Liver (tissue), 8 donors: ENCODE measurements at regions not wholly inside any gene's neighbourhood (a gene's known extent, or its start where the extent isn't known, plus 50 kb on each side); places are given as distances from the start of the nearest gene placed in this dataset.

Source experiments
- DNase-seq: peaks from one replicate; pipeline ENCODE4 v3.0.0-alpha.2; 2017; ENCODE audit warnings: low spot score
- H3K27ac ChIP-seq, 2 donors: one replicate each; pipeline ENCODE4 v1.7.0; 2013; ENCODE audit warnings: inconsistent platforms in 2 of 2, low read length in 2 of 2, control low read depth in 1 of 2, low read depth in 1 of 2, mild to moderate bottlenecking in 1 of 2
- H3K27me3 ChIP-seq, 4 donors: one replicate each; pipeline versions ENCODE4 v1.6.1 to v1.7.0; 2013; ENCODE audit warnings: low read length in 3 of 4, inconsistent platforms in 1 of 4, mild to moderate bottlenecking in 1 of 4, moderate library complexity in 1 of 4; ENCODE audit not compliant: control insufficient read depth in 4 of 4, insufficient read depth in 4 of 4
- H3K36me3 ChIP-seq, 4 donors: one replicate each; pipeline versions ENCODE4 v1.6.1 to v1.7.0; 2013; ENCODE audit warnings: low read length in 3 of 4, mild to moderate bottlenecking in 3 of 4, low read depth in 1 of 4, moderate library complexity in 1 of 4; ENCODE audit not compliant: control insufficient read depth in 4 of 4, insufficient read depth in 3 of 4
- H3K4me1 ChIP-seq, 4 donors: one replicate each; pipeline versions ENCODE4 v1.6.1 to v1.7.0; 2013; ENCODE audit warnings: low read length in 3 of 4, mild to moderate bottlenecking in 3 of 4, moderate library complexity in 1 of 4; ENCODE audit not compliant: control insufficient read depth in 4 of 4, insufficient read depth in 4 of 4
- H3K4me3 ChIP-seq, 3 donors: one replicate each; pipeline versions ENCODE4 v1.6.1 to v1.7.0; 2013; ENCODE audit warnings: low read length in 3 of 3, control low read depth in 1 of 3, low read depth in 1 of 3, mild to moderate bottlenecking in 1 of 3
- H3K9ac ChIP-seq, 2 donors: one replicate each; pipeline ENCODE4 v1.7.0; 2013; ENCODE audit warnings: low read length in 2 of 2, mild to moderate bottlenecking in 2 of 2, moderate library complexity in 2 of 2, control low read depth in 1 of 2, low read depth in 1 of 2
- H3K9me3 ChIP-seq, 4 donors: one replicate each; pipeline versions ENCODE4 v1.6.1 to v1.7.0; 2013; ENCODE audit warnings: low read length in 3 of 4; ENCODE audit not compliant: control insufficient read depth in 4 of 4
- EGR1 ChIP-seq, 2 donors: IDR thresholded peaks; 2 replicates each; pipeline ENCODE4 v1.6.1; 2016 to 2018; ENCODE audit warnings: antibody characterized with exemption in 2 of 2, low read depth in 2 of 2
- FOXA1 ChIP-seq: IDR thresholded peaks from 2 replicates; pipeline ENCODE4 v1.6.1; 2016; ENCODE audit warnings: antibody characterized with exemption
- FOXA2 ChIP-seq: IDR thresholded peaks from 2 replicates; pipeline ENCODE4 v1.6.1; 2016; ENCODE audit warnings: antibody characterized with exemption
- GABPA ChIP-seq, 2 donors: IDR thresholded peaks in 1 of 2; conservative IDR thresholded peaks in 1 of 2; 2 replicates each; pipeline ENCODE4 v1.6.1; 2016; ENCODE audit warnings: antibody characterized with exemption in 2 of 2, mild to moderate bottlenecking in 1 of 2, moderate library complexity in 1 of 2
- HNF4A ChIP-seq, 2 donors: conservative IDR thresholded peaks; 2 replicates each; pipeline ENCODE4 v1.6.1; 2016; ENCODE audit warnings: antibody characterized with exemption in 2 of 2, mild to moderate bottlenecking in 2 of 2
- HNF4G ChIP-seq: IDR thresholded peaks from 2 replicates; pipeline ENCODE4 v1.6.1; 2016; ENCODE audit warnings: antibody characterized with exemption
- JUND ChIP-seq, 2 donors: IDR thresholded peaks; 2 replicates each; pipeline ENCODE4 v1.6.1; 2016; ENCODE audit warnings: antibody characterized with exemption in 2 of 2
- NR2F2 ChIP-seq: IDR thresholded peaks from 2 replicates; pipeline ENCODE4 v1.6.1; 2016; ENCODE audit warnings: antibody characterized with exemption
- RAD21 ChIP-seq, 2 donors: IDR thresholded peaks; 2 replicates each; pipeline ENCODE4 v1.6.1; 2016; ENCODE audit warnings: antibody characterized with exemption in 2 of 2, mild to moderate bottlenecking in 2 of 2
- RXRA ChIP-seq, 2 donors: IDR thresholded peaks; 2 replicates each; pipeline ENCODE4 v1.6.1; 2017 to 2018; ENCODE audit warnings: antibody characterized with exemption in 2 of 2, mild to moderate bottlenecking in 1 of 2
- SP1 ChIP-seq: IDR thresholded peaks from 2 replicates; pipeline ENCODE4 v1.6.1; 2018; ENCODE audit warnings: antibody characterized with exemption, mild to moderate bottlenecking
- TAF1 ChIP-seq: conservative IDR thresholded peaks from 2 replicates; pipeline ENCODE4 v1.6.1; 2016; ENCODE audit warnings: antibody characterized with exemption, mild to moderate bottlenecking
- YY1 ChIP-seq: IDR thresholded peaks from 2 replicates; pipeline ENCODE4 v1.6.1; 2016; ENCODE audit warnings: antibody characterized with exemption, mild to moderate bottlenecking
- WGBS: extraction: QIAGEN DNeasy Blood & Tissue Kit; methylation state at CpG from one replicate; pipeline ENCODE4 v1.1.7; 2013; 5-methylcytosine and 5-hydroxymethylcytosine counted together
- TF ChIP-seq, protein P1 (sequence below): IDR thresholded peaks from 2 replicates; pipeline ENCODE4 v1.6.1; 2016; ENCODE audit warnings: antibody characterized with exemption
- TF ChIP-seq, protein P2 (sequence below): IDR thresholded peaks from 2 replicates; pipeline ENCODE4 v1.6.1; 2016; ENCODE audit warnings: antibody characterized with exemption, mild to moderate bottlenecking
- TF ChIP-seq, protein P3 (sequence below): fragments of 150-350 bp; IDR thresholded peaks from 2 replicates; pipeline ENCODE4 v1.5.1; 2017; ENCODE audit warnings: improper control_type of control experiment, low read depth, low read length; ENCODE audit not compliant: missing input control
- TF ChIP-seq, protein P4 (sequence below): IDR thresholded peaks from 2 replicates; pipeline ENCODE4 v1.6.1; 2016; ENCODE audit warnings: antibody characterized with exemption
- TF ChIP-seq, protein P5 (sequence below): IDR thresholded peaks from 2 replicates; pipeline ENCODE4 v1.6.1; 2016; ENCODE audit warnings: antibody characterized with exemption
- donor health status: healthy.
- donor health status: healthy.
- donor health status: healthy.
- donor health status: healthy.
- donor health status: healthy.

DNA sequence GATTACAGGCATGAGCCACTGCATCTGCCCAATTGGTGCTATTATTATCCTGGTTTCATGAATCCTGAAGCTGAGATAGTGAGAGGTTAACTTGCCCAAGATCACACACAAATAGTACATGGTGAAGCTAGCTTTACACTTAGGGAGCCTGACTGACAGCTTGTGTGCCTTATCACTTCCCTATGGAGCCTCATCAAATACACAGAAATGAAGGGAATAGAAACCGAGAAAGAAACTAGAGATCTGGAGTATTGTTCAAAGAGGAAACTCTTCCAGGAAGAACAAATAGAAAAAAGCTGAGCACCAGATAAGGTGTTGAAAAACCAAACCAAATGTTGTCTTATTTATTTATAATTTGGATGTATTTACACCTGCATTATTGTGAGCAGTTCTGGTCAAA is 155.0 kb upstream of the CITED2 start:
- H3K4me3 ChIP-seq: no peak overlapping the region
- H3K4me1 ChIP-seq: peaks cover 0 to 8% (median 0%) of the 10 kb centered on the region in 4 donors
- no peaks in the 10 kb centered on the region for H3K36me3 ChIP-seq
- no peak overlapping the region for H3K9ac ChIP-seq
- no peaks in the 10 kb centered on the region for H3K9me3 ChIP-seq
- H3K27ac ChIP-seq: no peak overlapping the region
- 85% methylated on average over 1 of the region's 1 CpG for WGBS
- DNase-seq: no peak
- no peaks in the 10 kb centered on the region for H3K27me3 ChIP-seq
- TF ChIP-seq EGR1 (IDR thresholded peaks at IDR 0.05; ENCODE audit: low read depth in 2 of 2) (no peak), RAD21 (IDR thresholded peaks at IDR 0.05) (no peak), TAF1 (no peak), YY1 (no peak), FOXA2 (no peak), FOXA1 (no peak), NR2F2 (no peak), GABPA (IDR thresholded peaks at IDR 0.05 in 1 of 2, conservative IDR thresholded peaks at IDR 0.05 in 1 of 2) (no peak), HNF4A (conservative IDR thresholded peaks at IDR 0.05) (no peak), HNF4G (no peak), SP1 (no peak), JUND (IDR thresholded peaks at IDR 0.05) (no peak), RXRA (IDR thresholded peaks at IDR 0.05) (no peak)
- TF ChIP-seq, protein P1, sequence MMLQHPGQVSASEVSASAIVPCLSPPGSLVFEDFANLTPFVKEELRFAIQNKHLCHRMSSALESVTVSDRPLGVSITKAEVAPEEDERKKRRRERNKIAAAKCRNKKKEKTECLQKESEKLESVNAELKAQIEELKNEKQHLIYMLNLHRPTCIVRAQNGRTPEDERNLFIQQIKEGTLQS: no peak
- TF ChIP-seq, protein P2, sequence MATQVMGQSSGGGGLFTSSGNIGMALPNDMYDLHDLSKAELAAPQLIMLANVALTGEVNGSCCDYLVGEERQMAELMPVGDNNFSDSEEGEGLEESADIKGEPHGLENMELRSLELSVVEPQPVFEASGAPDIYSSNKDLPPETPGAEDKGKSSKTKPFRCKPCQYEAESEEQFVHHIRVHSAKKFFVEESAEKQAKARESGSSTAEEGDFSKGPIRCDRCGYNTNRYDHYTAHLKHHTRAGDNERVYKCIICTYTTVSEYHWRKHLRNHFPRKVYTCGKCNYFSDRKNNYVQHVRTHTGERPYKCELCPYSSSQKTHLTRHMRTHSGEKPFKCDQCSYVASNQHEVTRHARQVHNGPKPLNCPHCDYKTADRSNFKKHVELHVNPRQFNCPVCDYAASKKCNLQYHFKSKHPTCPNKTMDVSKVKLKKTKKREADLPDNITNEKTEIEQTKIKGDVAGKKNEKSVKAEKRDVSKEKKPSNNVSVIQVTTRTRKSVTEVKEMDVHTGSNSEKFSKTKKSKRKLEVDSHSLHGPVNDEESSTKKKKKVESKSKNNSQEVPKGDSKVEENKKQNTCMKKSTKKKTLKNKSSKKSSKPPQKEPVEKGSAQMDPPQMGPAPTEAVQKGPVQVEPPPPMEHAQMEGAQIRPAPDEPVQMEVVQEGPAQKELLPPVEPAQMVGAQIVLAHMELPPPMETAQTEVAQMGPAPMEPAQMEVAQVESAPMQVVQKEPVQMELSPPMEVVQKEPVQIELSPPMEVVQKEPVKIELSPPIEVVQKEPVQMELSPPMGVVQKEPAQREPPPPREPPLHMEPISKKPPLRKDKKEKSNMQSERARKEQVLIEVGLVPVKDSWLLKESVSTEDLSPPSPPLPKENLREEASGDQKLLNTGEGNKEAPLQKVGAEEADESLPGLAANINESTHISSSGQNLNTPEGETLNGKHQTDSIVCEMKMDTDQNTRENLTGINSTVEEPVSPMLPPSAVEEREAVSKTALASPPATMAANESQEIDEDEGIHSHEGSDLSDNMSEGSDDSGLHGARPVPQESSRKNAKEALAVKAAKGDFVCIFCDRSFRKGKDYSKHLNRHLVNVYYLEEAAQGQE: no peak
- TF ChIP-seq, protein P3, sequence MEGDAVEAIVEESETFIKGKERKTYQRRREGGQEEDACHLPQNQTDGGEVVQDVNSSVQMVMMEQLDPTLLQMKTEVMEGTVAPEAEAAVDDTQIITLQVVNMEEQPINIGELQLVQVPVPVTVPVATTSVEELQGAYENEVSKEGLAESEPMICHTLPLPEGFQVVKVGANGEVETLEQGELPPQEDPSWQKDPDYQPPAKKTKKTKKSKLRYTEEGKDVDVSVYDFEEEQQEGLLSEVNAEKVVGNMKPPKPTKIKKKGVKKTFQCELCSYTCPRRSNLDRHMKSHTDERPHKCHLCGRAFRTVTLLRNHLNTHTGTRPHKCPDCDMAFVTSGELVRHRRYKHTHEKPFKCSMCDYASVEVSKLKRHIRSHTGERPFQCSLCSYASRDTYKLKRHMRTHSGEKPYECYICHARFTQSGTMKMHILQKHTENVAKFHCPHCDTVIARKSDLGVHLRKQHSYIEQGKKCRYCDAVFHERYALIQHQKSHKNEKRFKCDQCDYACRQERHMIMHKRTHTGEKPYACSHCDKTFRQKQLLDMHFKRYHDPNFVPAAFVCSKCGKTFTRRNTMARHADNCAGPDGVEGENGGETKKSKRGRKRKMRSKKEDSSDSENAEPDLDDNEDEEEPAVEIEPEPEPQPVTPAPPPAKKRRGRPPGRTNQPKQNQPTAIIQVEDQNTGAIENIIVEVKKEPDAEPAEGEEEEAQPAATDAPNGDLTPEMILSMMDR: no peak
- TF ChIP-seq, protein P4, sequence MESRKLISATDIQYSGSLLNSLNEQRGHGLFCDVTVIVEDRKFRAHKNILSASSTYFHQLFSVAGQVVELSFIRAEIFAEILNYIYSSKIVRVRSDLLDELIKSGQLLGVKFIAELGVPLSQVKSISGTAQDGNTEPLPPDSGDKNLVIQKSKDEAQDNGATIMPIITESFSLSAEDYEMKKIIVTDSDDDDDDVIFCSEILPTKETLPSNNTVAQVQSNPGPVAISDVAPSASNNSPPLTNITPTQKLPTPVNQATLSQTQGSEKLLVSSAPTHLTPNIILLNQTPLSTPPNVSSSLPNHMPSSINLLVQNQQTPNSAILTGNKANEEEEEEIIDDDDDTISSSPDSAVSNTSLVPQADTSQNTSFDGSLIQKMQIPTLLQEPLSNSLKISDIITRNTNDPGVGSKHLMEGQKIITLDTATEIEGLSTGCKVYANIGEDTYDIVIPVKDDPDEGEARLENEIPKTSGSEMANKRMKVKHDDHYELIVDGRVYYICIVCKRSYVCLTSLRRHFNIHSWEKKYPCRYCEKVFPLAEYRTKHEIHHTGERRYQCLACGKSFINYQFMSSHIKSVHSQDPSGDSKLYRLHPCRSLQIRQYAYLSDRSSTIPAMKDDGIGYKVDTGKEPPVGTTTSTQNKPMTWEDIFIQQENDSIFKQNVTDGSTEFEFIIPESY: no peak
- TF ChIP-seq, protein P5, sequence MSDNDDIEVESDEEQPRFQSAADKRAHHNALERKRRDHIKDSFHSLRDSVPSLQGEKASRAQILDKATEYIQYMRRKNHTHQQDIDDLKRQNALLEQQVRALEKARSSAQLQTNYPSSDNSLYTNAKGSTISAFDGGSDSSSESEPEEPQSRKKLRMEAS: no peak
